ENCODE measurements at regions not wholly inside any gene's neighbourhood (a gene's known extent, or its start where the extent isn't known, plus 50 kb on each side); places are given as distances from the start of the nearest gene placed in this dataset.

- H3K4me3 ChIP-seq (ENCODE audit: low read depth, low read length, poor library complexity, severe bottlenecking): no peak overlapping the region
- no peak for DNase-seq (ENCODE audit: low spot score)
- H3K9me3 ChIP-seq (ENCODE audit: low read depth, low read length, poor library complexity, severe bottlenecking): no peaks in the 10 kb centered on the region
- ChIA-PET CTCF (no interaction called here), POLR2A (ENCODE audit: low non-redundant PET) (no interaction called here)
- H3K36me3 ChIP-seq (ENCODE audit: insufficient read depth, low read length, poor library complexity, severe bottlenecking): no peaks in the 10 kb centered on the region
- H3K27me3 ChIP-seq (replicated peaks; ENCODE audit: insufficient read depth, low read depth, low read length, poor library complexity): no peaks in the 10 kb centered on the region
- TF ChIP-seq EZH2 (IDR thresholded peaks at IDR 0.05; ENCODE audit: borderline replicate concordance, low read depth, low read length, poor library complexity, severe bottlenecking): no peak
- TF ChIP-seq CTCF (conservative IDR thresholded peaks at IDR 0.05; ENCODE audit: low read depth, low read length): no peak
- peaks cover 4% of the 10 kb centered on the region for H3K4me1 ChIP-seq (ENCODE audit: insufficient read depth, low read length, poor library complexity, severe bottlenecking)
- no TSS peak for BruUV-seq (replicated peaks)
- intact Hi-C loops (cut with micrococcal nuclease; ENCODE audit: unreplicated experiment): no loop called here
- no peak overlapping the region for H3K27ac ChIP-seq (ENCODE audit: low read depth, low read length, poor library complexity, severe bottlenecking)
These were observed 189.2 kb upstream of the IER5L start for GRCh38 chr9:129367287-129367686.

- intact Hi-C loops (cut with micrococcal nuclease; ENCODE audit: unreplicated experiment): no loop called here
- no peak for DNase-seq (ENCODE audit: low spot score)
- Histone ChIP-seq H3K4me1 (ENCODE audit: insufficient read depth, low read length, poor library complexity, severe bottlenecking) (peaks cover 5% of the 10 kb centered on the region), H3K36me3 (ENCODE audit: insufficient read depth, low read length, poor library complexity, severe bottlenecking) (no peaks in the 10 kb centered on the region), H3K27ac (ENCODE audit: low read depth, low read length, poor library complexity, severe bottlenecking) (no peak overlapping the region), H3K4me3 (ENCODE audit: low read depth, low read length, poor library complexity, severe bottlenecking) (no peak overlapping the region), H3K27me3 (replicated peaks; ENCODE audit: insufficient read depth, low read depth, low read length, poor library complexity) (no peaks in the 10 kb centered on the region), H3K9me3 (ENCODE audit: low read depth, low read length, poor library complexity, severe bottlenecking) (no peaks in the 10 kb centered on the region)
- POLR2A ChIA-PET (ENCODE audit: low non-redundant PET): no interaction called here
- CTCF ChIA-PET: no interaction called here
- TF ChIP-seq CTCF (conservative IDR thresholded peaks at IDR 0.05; ENCODE audit: low read depth, low read length): no peak
- TF ChIP-seq EZH2 (IDR thresholded peaks at IDR 0.05; ENCODE audit: borderline replicate concordance, low read depth, low read length, poor library complexity, severe bottlenecking): no peak
- no TSS peak for BruUV-seq (replicated peaks)
These were observed 187.1 kb upstream of the IER5L start for GRCh38 chr9:129365196-129365595.

- CTCF ChIA-PET: no interaction called here
These were observed 185.3 kb upstream of the IER5L start for GRCh38 chr9:129363216-129363873.

More at GRCh38 chr9:129363216-129363873, 185.3 kb upstream of the IER5L start:
- BruUV-seq (replicated peaks): no TSS peak
- no peaks in the 10 kb centered on the region for H3K36me3 ChIP-seq (ENCODE audit: insufficient read depth, low read length, poor library complexity, severe bottlenecking)
- H3K27ac ChIP-seq (ENCODE audit: low read depth, low read length, poor library complexity, severe bottlenecking): no peak overlapping the region
- peaks cover 5% of the 10 kb centered on the region for H3K4me1 ChIP-seq (ENCODE audit: insufficient read depth, low read length, poor library complexity, severe bottlenecking)
- H3K9me3 ChIP-seq (ENCODE audit: low read depth, low read length, poor library complexity, severe bottlenecking): no peaks in the 10 kb centered on the region
- POLR2A ChIA-PET (ENCODE audit: low non-redundant PET): no interaction called here
- TF ChIP-seq CTCF (conservative IDR thresholded peaks at IDR 0.05; ENCODE audit: low read depth, low read length) (no peak), EZH2 (IDR thresholded peaks at IDR 0.05; ENCODE audit: borderline replicate concordance, low read depth, low read length, poor library complexity, severe bottlenecking) (no peak)
- DNase-seq (ENCODE audit: low spot score): no peak
- no peaks in the 10 kb centered on the region for H3K27me3 ChIP-seq (replicated peaks; ENCODE audit: insufficient read depth, low read depth, low read length, poor library complexity)
- H3K4me3 ChIP-seq (ENCODE audit: low read depth, low read length, poor library complexity, severe bottlenecking): no peak overlapping the region
- intact Hi-C loops (cut with micrococcal nuclease; ENCODE audit: unreplicated experiment): no loop called here
